GM19324 (cell line): ENCODE measurements at regions not wholly inside any gene's neighbourhood (a gene's known extent, or its start where the extent isn't known, plus 50 kb on each side); places are given as distances from the start of the nearest gene placed in this dataset.
"Not testable (repeated sequence)": the region's sequence is repeated elsewhere in the genome, so short reads cannot be mapped to it uniquely, and the experiment has no call there.

Experiments
- ATAC-seq: cut with Tn5 transposase; IDR thresholded peaks from one replicate; pipeline ENCODE4 v1.9.1; 2021; ENCODE audit warnings: mild to moderate bottlenecking, moderate library complexity; ENCODE audit not compliant: unreplicated experiment, low FRiP score

DNA sequence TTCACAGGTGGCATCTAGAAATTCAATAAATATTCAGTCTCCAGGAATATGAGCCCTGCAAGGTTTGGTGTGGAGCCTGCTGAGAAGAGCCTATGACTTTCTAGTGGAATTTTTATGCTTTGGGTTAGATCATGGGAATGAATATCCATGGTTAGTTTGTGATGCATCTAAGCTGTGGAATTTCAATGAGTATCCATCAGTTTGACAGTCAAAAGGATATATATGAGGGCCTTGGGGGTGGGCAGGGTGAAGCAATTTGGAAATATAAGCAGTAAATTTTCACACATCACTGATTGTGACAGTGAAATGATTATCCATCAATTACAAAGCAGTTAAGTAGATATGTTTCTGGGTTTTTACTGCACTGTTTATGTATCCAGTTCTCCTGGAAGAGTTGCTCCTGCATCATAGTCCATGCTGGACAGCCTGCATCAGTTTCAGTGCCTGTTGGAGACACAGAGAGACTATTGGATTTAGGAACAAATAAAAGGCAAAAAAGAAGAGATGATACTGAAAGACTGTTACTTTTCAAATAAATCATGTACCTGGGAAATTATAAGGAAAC lies 530.8 kb downstream of the MFSD1 start:
- no peak for ATAC-seq

DNA sequence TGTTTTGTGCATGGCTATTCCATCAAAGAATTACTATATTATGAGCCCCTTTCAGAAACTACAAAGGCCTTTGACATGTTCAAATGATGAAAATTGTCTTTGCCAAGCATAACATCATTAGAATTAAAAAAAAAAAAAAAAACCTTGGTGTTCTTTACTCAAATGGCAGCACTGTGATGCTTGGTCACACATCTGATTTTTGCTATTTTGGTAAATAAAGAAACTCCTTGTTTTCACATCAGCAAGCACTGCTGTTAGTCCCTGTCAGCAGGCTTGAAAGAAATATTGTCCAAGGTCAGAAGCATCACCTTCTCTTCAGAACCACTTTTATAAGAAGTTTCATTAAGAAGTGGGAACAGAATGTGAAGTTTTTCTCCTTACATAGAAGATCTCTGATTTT lies 537.3 kb downstream of the MFSD1 start:
- ATAC-seq, result no peak

DNA sequence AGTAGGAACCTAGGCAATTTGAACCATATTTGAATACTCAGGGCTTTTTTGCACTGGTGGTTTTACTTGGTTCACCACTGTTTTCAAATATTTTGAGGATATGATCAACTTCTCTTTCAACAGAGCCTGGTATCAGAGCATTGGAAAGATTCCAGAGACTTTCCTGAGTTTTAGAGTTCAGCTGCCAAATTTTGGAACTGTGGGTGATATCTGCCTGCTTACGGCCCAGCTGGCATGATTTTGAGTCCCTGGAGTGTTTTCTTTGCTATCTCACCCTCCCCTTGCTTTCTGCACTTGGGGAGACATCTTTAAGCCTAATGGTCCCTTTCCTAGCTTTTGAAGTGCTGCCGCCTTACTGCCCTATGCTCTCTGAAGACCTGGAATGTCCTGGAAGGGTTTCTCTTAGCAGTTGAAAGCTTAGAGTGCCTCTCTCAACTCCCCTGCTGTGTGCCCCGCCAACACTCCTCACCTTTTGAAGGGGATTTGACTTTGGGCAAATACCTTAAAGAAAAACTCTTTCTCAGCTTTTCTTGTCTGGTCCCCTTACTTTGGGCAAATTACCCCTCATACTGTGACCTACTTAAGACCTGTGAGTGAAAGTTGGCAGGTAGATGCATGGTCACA lies 539.1 kb downstream of the MFSD1 start:
- no peak for ATAC-seq

DNA sequence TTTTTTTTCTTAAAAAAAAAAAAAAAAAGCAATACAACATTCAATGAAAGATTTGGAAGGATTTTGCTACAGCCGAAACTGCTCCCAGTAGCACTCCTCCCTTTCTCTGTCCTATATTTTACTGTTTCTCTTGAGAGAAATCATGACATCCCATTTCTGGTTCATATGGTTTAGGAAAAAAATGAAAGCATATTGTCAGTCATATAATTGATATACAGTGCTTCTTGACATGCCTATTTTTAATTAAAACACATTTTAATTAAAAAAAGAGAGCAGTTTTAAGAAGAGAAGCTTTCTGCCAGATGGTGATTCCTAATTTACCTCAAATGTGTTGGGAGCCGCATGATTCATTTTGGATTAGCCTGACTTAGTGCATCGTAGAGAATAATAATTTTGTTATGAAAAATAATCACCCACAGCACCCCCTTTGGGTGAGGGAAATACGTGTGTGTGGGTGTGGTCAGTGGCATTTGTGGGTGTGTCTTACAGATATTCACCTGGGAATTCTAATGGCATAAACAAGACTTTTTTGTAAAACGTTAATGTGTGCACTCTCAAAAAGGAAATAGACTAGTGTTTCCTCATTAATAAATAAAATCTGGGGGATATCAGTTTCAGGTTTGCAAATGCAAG lies 544.5 kb downstream of the MFSD1 start:
- no peak for ATAC-seq

DNA sequence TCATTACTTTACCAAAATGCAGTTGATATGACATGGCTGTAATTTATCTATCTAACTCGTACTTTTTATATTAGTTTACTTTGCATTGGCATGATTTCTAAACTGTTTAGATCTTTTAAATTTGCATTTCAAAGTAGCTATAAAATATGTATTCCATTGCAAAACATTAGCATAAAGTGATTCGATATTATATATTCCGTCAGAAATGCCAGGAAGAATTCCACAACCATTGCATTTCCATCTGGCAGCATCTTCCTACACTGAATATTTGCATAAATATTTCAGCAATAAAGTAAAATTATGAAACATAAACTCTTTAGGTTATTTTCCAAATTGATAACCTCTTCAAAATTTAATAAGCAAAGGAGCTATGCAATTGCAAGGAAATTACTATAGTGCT lies 546.6 kb downstream of the MFSD1 start:
- ATAC-seq, result no peak

DNA sequence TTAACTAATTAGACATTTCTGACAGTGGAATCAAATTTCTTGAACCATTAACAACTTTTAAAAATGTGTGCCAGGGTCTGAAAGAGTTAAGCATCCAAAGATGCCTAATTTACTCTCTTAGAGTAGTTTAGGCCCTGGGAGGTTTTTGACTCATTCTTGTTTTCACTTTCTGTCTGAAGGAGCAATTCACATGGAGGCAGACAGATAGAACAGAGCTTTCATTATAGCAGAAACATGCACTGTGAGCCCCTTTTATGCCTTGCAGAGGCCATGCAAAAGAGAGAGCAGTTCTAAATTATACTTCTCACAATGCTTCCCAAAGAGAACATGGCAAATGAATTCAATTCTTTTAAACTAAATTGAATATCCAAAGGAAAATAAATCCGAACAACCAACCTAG lies 554.8 kb downstream of the MFSD1 start:
- no peak for ATAC-seq

DNA sequence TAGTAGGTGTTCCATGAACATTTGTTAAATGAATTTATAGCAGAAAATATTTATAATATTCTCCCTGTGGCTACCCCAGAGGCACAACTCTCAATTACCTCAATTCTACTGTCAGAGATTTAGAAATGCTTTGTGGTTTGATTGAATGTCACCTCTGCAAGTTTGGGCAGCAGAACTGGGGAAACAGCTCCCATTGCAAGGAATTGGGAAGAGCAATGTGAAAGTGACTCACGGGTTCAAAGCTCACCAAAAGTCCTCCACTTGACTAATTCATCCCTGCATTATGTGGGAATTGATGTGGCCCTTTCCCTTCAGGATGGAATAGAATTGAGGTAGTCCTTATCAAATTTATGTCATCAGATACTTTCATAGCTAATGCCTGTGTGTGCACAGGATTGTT lies 562.7 kb downstream of the MFSD1 start:
- no peak for ATAC-seq

DNA sequence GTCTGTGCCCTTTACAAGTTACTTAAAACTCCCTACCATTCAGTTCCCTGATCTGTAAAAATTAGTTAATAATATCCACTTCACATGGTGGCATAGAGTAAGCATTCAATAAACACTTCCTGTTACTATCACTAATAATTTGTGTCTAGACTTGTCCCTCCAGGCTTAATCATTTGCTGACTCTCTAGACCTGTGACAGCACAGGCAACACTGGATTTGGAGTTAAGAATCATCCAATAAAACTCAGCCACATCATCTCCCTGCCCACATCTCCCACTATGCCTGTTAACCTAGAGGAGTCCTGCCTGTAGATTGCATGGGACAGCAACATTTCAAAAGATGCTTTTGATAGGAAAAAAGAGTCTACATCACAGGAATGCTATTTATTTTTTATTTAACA lies 564.6 kb downstream of the MFSD1 start:
- no peak for ATAC-seq

DNA sequence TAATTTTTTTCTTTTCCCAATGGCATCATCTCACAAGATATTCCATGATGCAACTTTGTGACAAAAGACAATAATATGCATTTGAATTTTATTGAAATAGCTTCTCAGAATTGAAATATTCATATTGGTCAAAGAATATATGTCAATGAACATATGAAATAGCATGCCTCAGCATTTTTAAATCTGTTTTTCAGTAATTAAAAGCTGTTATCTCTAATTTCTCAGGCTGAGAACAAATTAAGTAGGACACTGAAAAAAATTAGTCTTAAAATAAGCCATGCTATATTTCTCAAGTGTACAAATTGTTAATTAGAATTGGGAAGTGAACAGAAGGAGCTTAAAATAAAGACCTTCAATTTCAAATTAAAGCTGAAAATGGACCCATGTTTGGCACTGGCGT lies 570.1 kb downstream of the MFSD1 start:
- no peak for ATAC-seq

DNA sequence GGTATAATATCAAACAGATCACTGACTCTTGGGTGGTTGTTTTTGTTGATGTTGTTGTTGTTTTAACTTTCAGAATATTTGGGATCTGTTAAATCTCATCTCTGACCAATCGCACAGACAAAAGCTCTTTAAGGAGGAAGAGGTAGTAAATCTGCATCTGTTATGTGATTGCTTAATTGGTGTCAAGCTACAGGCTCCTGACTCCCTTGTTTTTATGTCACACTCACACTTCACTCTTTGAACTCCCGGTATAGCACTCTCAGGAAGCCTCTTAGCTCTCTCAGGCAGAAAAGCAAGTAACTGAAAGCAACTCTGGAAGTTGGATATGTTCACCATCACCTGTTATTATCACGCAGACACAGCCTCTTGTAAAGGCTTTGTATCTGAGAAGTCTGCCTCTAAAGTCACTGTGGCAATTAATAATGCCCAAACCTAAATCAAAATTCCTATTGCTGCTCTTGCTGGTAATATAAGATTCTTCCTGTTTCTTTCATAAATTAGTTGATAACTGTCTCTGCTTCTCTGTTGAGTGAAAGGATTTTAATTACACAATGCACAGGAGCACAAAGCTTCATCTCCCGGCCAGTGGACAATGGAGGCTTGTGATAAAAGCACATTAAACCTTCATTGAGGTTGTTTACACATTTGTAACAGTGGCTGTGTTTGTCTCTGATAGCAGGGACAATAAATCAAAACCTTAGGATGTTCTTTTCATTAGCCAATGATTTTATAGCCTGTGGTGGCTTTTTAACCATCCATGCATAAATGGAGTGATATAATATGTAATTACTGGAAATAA lies 576.7 kb downstream of the MFSD1 start:
- ATAC-seq, result no peak

DNA sequence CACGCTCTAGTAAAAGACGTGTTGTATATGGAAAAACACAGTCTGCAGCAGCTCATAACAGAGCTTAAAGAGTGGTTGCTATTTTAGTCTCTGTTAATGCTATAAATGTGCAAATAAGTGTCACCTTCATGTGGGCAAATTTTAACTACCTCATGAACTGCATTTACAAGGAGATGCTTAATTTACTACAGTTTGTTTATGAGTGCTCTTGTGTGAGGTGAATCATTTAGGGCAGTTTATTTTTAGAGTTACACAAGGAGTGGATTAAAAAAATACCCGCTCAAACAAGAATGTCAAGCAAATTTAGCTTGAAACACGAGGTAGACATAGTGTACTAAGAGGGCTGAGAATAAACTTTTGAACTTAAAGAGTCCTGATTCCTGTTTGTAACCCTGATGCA lies 579.0 kb downstream of the MFSD1 start:
- no peak for ATAC-seq

DNA sequence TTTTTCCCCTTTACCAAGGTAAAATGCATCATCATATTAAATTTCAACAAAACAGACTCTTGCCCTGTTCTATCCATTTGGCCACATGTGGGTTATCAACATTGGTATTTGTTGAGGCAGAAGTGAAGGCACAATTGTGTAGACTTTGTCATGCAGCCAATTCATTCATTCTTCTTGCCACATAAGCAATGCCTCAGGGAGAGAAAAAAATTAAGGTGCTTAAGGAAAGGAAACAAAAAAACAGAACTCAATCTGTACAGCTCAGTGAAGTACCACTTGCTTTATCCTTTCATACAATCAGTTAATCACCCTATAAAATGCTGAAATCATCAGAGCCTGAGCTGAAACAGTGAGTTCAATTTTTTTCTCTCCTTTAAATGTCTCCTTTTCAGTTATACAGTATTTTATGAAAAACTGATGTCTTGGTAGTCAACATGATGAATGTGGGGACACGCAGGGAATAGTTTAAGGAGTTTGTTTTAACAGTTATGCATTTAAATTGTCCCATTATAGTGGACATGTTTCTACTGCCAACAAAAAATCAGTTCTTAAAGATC lies 588.9 kb downstream of the MFSD1 start:
- no peak for ATAC-seq

DNA sequence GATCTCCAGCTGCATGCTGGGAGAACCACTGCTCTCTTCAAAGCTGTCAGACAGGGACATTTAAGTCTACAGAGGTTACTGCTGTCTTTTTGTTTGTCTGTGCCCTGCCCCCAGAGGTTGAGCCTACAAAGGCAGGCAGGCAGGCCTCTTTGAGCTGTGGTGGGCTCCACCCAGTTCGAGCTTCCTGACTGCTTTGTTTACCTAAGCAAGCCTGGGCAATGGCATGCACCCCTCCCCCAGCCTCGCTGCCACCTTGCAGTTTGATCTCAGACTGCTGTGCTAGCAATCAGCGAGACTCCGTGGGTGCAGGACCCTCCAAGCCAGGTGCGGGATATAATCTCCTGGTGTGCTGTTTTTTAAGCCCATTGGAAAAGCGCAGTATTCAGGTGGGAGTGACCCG lies 591.0 kb upstream of the IL12A start:
- not testable (repeated sequence) for ATAC-seq

DNA sequence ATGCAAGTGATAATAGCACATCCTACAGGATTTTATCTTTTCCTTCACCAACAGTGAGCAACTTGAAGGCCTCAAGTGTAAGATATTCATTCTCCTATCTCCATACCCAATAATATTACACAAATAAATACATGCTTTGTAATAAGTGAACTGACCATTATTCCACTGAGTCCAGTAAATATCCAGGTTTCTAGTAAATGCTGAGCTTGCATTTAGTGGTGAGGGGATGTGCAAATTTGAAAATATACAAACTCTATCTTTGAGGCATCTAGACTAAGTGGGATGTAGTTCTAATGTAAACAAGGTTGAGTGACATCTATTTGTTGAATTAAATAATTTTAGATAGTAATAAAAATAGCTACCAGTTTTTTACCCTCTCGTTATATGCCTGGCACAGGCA lies 587.6 kb upstream of the IL12A start:
- no peak for ATAC-seq

DNA sequence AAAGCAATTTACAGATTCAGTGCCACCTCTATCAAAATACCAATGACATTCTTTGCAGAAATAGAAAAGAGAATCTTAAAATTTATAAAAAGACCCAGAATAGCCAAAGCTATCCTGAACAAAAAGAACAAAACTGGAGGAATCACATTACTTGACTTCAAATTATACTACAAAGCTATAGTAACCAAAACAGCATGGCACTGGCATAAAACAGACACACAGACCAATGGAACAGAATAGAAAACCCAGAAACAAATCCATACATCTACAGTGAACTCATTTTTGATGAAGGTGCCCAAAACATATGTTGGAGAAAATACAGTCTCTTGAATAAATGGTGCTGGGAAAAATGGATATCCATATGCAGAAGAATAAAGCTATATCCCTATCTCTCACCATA lies 578.9 kb upstream of the IL12A start:
- not testable (repeated sequence) for ATAC-seq

DNA sequence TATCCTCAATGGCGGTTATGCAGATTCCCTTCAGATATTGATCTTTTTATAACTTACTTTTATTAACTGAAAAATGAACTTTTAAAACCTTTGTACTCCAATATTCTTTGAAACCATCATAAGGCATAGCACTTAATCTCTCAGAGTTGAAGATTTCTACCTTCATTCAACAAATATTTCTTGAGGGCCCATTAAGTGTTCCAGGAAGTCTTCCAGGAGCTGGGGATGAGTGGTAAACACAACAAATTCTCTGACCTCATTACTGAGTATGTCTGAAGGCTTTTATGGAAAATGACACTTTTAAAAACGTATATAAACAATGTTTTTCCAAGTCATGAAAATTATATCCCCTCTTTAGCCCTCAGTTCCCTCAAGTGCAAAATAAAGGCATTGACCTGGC lies 575.3 kb upstream of the IL12A start:
- no peak for ATAC-seq

DNA sequence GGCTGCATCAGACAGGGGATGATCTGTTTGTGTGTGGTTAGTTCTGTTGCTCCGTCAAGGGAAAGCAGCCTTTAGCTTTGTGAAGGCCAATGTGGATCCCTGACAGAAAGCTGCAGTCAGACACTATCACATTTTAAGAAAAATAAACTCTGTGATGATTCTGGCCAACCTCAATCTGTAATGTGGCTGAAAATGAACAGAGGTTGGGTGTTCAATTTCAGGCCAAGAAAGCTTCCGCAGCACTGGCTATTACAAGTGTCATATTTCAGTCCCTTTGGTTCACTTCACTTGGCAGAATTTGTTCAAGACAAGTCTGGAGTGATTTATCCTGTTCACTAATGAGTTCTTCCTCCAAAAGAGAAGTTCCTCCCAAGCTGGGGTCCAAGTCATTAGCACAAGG lies 571.8 kb upstream of the IL12A start:
- no peak for ATAC-seq

DNA sequence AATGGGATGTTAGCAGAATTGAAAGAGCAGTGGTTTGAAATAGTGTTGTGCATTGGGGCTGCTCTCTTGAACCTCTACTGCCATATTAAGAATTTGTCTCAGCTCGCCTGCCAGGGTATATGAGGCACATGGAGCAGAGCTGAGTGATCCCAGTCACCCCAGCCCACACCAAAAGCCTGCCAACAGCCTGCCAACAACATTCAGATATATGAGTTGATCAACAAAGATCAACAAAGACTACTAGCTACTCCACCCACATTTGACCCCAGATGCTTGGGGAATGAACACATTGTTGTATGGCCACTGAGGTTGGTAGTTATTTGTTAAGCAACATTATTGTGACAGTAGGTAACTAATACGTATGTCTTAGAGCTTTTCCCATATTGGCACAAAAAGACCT lies 570.9 kb upstream of the IL12A start:
- no peak for ATAC-seq

DNA sequence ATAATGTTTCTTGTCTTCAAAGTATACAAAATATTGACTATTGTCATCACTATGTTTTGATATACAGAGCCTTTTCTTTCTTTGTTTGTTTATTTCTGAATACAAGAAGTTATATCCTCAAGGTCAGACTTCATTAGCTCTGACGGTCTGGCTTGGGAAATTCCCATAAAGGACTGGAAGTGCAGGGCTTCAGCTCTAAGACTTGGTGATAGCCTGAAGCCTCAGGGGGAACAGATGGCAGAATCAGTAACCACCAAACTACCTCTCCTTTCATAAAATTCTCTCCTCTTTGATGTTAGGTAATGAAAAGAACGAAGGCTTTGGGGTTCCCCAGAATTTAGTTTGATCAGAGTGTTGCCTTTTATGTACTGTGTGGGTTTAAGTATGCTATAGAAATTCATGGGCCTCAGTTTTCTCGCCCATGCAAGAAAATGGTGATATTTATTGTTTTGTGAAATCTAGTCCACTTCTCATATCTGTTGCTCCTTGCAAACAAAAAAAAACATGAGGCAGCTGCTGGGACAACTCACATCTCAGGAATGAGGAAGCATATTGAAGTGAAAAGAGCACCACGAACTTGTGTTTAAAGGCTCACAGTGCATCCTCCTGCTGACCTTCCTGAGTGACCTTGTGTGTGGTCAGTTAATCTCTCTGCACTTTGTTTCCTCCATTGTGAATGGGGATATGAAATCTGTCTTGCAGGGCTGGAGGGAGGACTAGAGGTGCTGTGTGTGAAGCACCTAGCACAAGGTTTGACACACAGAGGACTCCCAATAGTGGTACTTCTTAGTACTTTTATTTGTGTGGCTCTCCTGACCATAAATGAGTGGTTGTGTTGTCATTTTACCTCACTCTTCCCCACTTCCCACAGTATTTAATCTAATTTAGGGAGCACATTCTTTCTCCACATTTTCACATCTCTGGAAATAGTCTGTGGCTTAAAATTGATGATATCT lies 569.8 kb upstream of the IL12A start:
- ATAC-seq, result no peak

DNA sequence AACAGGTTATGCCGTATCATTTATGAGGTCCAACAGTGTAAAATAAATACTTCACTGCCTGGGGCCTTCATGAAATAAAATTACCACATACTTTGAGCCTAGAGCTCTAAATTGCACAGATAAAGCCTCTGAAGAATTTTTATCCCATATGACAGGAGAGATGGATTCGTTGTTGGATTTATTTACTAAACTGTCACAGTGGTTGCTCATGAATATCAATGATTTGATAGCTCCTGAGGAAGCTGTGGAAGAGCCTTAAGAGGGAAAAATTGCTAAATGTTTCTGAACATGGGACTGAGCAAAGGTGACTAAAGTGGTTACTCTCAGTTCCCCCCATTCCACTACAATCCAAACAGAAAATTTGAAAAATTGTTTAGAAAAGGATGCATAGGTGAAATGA lies 558.9 kb upstream of the IL12A start:
- ATAC-seq, result no peak
